ENCODE measurements at regions not wholly inside any gene's neighbourhood (a gene's known extent, or its start where the extent isn't known, plus 50 kb on each side); places are given as distances from the start of the nearest gene placed in this dataset.

GRCh38 chr1:177444997-177445746 is 274.4 kb downstream of the BRINP2 start:
- Histone ChIP-seq H3K23ac (ENCODE audit: low read length) (no peak overlapping the region), H4K12ac (ENCODE audit: low read depth, low read length) (no peak overlapping the region), H4K8ac (ENCODE audit: low read depth, low read length) (no peak overlapping the region), H3K79me2 (ENCODE audit: control insufficient read depth, insufficient read depth, low read length, poor library complexity) (no peaks in the 10 kb centered on the region), H3K27me3 (ENCODE audit: insufficient read depth, low read length) (no peaks in the 10 kb centered on the region), H3K4ac (ENCODE audit: low read depth, low read length) (no peak overlapping the region), H3K4me1 (ENCODE audit: control insufficient read depth in 1 of 2, insufficient read depth in 2 of 2, low read length in 2 of 2) (no peaks in the 10 kb centered on the region), H3K18ac (ENCODE audit: low read length) (no peak overlapping the region), H3K4me2 (ENCODE audit: low read length) (no peak overlapping the region), H3K4me3 (ENCODE audit: low read depth, low read length) (no peak overlapping the region), H2AK5ac (ENCODE audit: low read length) (no peak overlapping the region), H4K91ac (ENCODE audit: low read depth, low read length) (no peak overlapping the region), H2AFZ (ENCODE audit: insufficient read depth, low read length, poor library complexity) (no peak overlapping the region), H3K14ac (ENCODE audit: low read length) (no peak overlapping the region), H3K9me3 (ENCODE audit: insufficient read depth, low read depth, low read length) (no peaks in the 10 kb centered on the region), H2BK5ac (ENCODE audit: low read depth, low read length, poor library complexity) (no peak overlapping the region), H3K27ac (ENCODE audit: low read depth, low read length) (no peak overlapping the region), H3K36me3 (ENCODE audit: control insufficient read depth in 1 of 2, insufficient read depth in 2 of 2, low read length in 2 of 2) (no peaks in the 10 kb centered on the region), H2BK12ac (ENCODE audit: low read length) (no peak overlapping the region), H3K79me1 (ENCODE audit: low read length) (no peaks in the 10 kb centered on the region), H2BK120ac (ENCODE audit: insufficient read depth, low read length, poor library complexity) (no peak overlapping the region), H3K9ac (ENCODE audit: low read length) (no peak overlapping the region)
- WGBS (ENCODE audit: extremely low coverage, insufficient coverage, insufficient read length): no CpG with 5 or more reads among the region's 3 CpGs
- peak; percentile 46 to 63 for DNase-seq

GRCh38 chr1:177443003-177443402 is 272.2 kb downstream of the BRINP2 start:
- H3K27me3 ChIP-seq (ENCODE audit: insufficient read depth, low read length): no peaks in the 10 kb centered on the region
- no peak for DNase-seq
- H3K4ac ChIP-seq (ENCODE audit: low read depth, low read length): no peak overlapping the region
- H3K4me2 ChIP-seq (ENCODE audit: low read length): no peak overlapping the region
- H3K14ac ChIP-seq (ENCODE audit: low read length): no peak overlapping the region
- H3K23ac ChIP-seq (ENCODE audit: low read length): no peak overlapping the region
- H3K79me2 ChIP-seq (ENCODE audit: control insufficient read depth, insufficient read depth, low read length, poor library complexity): no peaks in the 10 kb centered on the region
- H2BK12ac ChIP-seq (ENCODE audit: low read length): no peak overlapping the region
- no peak overlapping the region for H2AFZ ChIP-seq (ENCODE audit: insufficient read depth, low read length, poor library complexity)
- whole genome bisulfite sequencing (ENCODE audit: extremely low coverage, insufficient coverage, insufficient read length): no CpG with 5 or more reads among the region's 3 CpGs
- H4K12ac ChIP-seq (ENCODE audit: low read depth, low read length): no peak overlapping the region
- no peaks in the 10 kb centered on the region for H3K9me3 ChIP-seq (ENCODE audit: insufficient read depth, low read depth, low read length)
- H3K4me3 ChIP-seq (ENCODE audit: low read depth, low read length): no peak overlapping the region
- H3K9ac ChIP-seq (ENCODE audit: low read length): no peak overlapping the region
- no peak overlapping the region for H3K27ac ChIP-seq (ENCODE audit: low read depth, low read length)
- no peak overlapping the region for H2AK5ac ChIP-seq (ENCODE audit: low read length)
- H3K36me3 ChIP-seq (ENCODE audit: control insufficient read depth in 1 of 2, insufficient read depth in 2 of 2, low read length in 2 of 2): no peaks in the 10 kb centered on the region
- no peaks in the 10 kb centered on the region for H3K79me1 ChIP-seq (ENCODE audit: low read length)
- no peak overlapping the region for H4K8ac ChIP-seq (ENCODE audit: low read depth, low read length)
- no peak overlapping the region for H2BK5ac ChIP-seq (ENCODE audit: low read depth, low read length, poor library complexity)
- no peak overlapping the region for H3K18ac ChIP-seq (ENCODE audit: low read length)
- H3K4me1 ChIP-seq (ENCODE audit: control insufficient read depth in 1 of 2, insufficient read depth in 2 of 2, low read length in 2 of 2): no peaks in the 10 kb centered on the region
- H4K91ac ChIP-seq (ENCODE audit: low read depth, low read length): no peak overlapping the region
- no peak overlapping the region for H2BK120ac ChIP-seq (ENCODE audit: insufficient read depth, low read length, poor library complexity)

GRCh38 chr1:177442584-177442983 is 271.8 kb downstream of the BRINP2 start:
- Histone ChIP-seq H3K79me1 (ENCODE audit: low read length) (no peaks in the 10 kb centered on the region), H4K12ac (ENCODE audit: low read depth, low read length) (no peak overlapping the region), H4K8ac (ENCODE audit: low read depth, low read length) (no peak overlapping the region), H3K27ac (ENCODE audit: low read depth, low read length) (no peak overlapping the region), H3K23ac (ENCODE audit: low read length) (no peak overlapping the region), H2BK12ac (ENCODE audit: low read length) (no peak overlapping the region), H2AK5ac (ENCODE audit: low read length) (no peak overlapping the region), H3K9ac (ENCODE audit: low read length) (no peak overlapping the region), H2AFZ (ENCODE audit: insufficient read depth, low read length, poor library complexity) (no peak overlapping the region), H4K91ac (ENCODE audit: low read depth, low read length) (no peak overlapping the region), H3K27me3 (ENCODE audit: insufficient read depth, low read length) (no peaks in the 10 kb centered on the region), H3K14ac (ENCODE audit: low read length) (no peak overlapping the region), H3K4me2 (ENCODE audit: low read length) (no peak overlapping the region), H3K79me2 (ENCODE audit: control insufficient read depth, insufficient read depth, low read length, poor library complexity) (no peaks in the 10 kb centered on the region), H2BK5ac (ENCODE audit: low read depth, low read length, poor library complexity) (no peak overlapping the region), H3K4me3 (ENCODE audit: low read depth, low read length) (no peak overlapping the region), H3K18ac (ENCODE audit: low read length) (no peak overlapping the region), H3K9me3 (ENCODE audit: insufficient read depth, low read depth, low read length) (no peaks in the 10 kb centered on the region), H3K36me3 (ENCODE audit: control insufficient read depth in 1 of 2, insufficient read depth in 2 of 2, low read length in 2 of 2) (no peaks in the 10 kb centered on the region), H2BK120ac (ENCODE audit: insufficient read depth, low read length, poor library complexity) (no peak overlapping the region), H3K4me1 (ENCODE audit: control insufficient read depth in 1 of 2, insufficient read depth in 2 of 2, low read length in 2 of 2) (no peaks in the 10 kb centered on the region), H3K4ac (ENCODE audit: low read depth, low read length) (no peak overlapping the region)
- no CpG with 5 or more reads among the region's 6 CpGs for WGBS (ENCODE audit: extremely low coverage, insufficient coverage, insufficient read length)
- DNase-seq: peak; percentile 3 to 27

GRCh38 chr1:177441281-177441680 is 270.5 kb downstream of the BRINP2 start:
- Histone ChIP-seq H3K79me1 (ENCODE audit: low read length) (no peaks in the 10 kb centered on the region), H3K79me2 (ENCODE audit: control insufficient read depth, insufficient read depth, low read length, poor library complexity) (no peaks in the 10 kb centered on the region), H3K4ac (ENCODE audit: low read depth, low read length) (no peak overlapping the region), H2AK5ac (ENCODE audit: low read length) (no peak overlapping the region), H3K4me2 (ENCODE audit: low read length) (no peak overlapping the region), H3K18ac (ENCODE audit: low read length) (no peak overlapping the region), H3K9ac (ENCODE audit: low read length) (no peak overlapping the region), H3K14ac (ENCODE audit: low read length) (no peak overlapping the region), H2BK120ac (ENCODE audit: insufficient read depth, low read length, poor library complexity) (no peak overlapping the region), H4K8ac (ENCODE audit: low read depth, low read length) (no peak overlapping the region), H3K36me3 (ENCODE audit: control insufficient read depth in 1 of 2, insufficient read depth in 2 of 2, low read length in 2 of 2) (no peaks in the 10 kb centered on the region), H2BK12ac (ENCODE audit: low read length) (no peak overlapping the region), H3K23ac (ENCODE audit: low read length) (no peak overlapping the region), H3K4me1 (ENCODE audit: control insufficient read depth in 1 of 2, insufficient read depth in 2 of 2, low read length in 2 of 2) (no peaks in the 10 kb centered on the region), H3K27ac (ENCODE audit: low read depth, low read length) (no peak overlapping the region), H3K27me3 (ENCODE audit: insufficient read depth, low read length) (no peaks in the 10 kb centered on the region), H4K91ac (ENCODE audit: low read depth, low read length) (no peak overlapping the region), H3K9me3 (ENCODE audit: insufficient read depth, low read depth, low read length) (no peaks in the 10 kb centered on the region), H3K4me3 (ENCODE audit: low read depth, low read length) (no peak overlapping the region), H4K12ac (ENCODE audit: low read depth, low read length) (no peak overlapping the region), H2AFZ (ENCODE audit: insufficient read depth, low read length, poor library complexity) (no peak overlapping the region), H2BK5ac (ENCODE audit: low read depth, low read length, poor library complexity) (no peak overlapping the region)
- no peak for DNase-seq
- WGBS (ENCODE audit: extremely low coverage, insufficient coverage, insufficient read length): no CpG with 5 or more reads among the region's 1 CpG
